Fibroblast of skin of left quadriceps (primary cell): ENCODE measurements at regions not wholly inside any gene's neighbourhood (a gene's known extent, or its start where the extent isn't known, plus 50 kb on each side); places are given as distances from the start of the nearest gene placed in this dataset.

ENCODE experiments used
- DNase-seq, 2 experiments: peaks; one replicate each; pipeline ENCODE4 v3.0.0-alpha.2; 2013; ENCODE audit warnings: low read depth in 2 of 2

DNA sequence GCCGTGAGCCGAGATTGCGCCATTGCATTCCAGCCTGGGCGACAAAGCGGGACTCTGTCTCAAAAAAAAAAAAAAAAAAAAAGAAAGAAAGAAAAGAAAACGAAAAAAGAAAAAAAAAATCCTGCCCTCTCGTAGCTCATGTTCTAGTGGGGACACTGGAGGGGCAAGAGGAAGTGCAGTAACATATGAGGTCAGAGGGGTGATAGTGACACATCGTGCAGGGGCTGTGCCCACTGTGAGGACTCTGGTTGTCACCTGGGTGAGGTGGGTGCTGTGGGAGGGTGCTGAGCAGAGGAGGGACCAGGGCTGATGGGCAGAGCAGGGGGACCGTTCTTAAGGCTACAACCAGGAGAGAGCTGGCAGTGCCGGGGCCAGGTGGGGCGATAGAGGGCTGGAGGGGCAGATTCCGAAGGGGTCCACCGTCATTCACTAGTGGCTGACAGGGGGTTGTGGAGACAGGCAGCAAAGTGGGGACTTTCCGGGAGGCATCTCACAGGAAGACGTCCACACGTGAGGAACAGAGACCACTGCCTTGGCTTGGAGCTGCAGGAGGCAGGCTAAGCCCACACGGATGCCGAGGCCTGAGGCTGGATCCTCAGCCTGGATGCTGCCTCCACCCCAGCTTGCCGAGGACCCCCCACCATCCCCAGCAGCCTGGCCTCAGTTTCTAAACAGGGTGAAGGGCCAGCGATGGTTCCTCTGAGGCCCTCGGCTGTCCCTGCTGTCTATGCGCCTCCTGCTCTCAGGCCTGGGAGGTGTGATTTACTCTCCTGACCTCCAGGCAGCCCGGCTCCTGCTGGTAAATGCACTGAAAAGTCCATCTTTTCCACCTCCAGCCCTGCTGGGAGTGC is 154.3 kb upstream of the IQSEC1 start:
- no peak for DNase-seq

DNA sequence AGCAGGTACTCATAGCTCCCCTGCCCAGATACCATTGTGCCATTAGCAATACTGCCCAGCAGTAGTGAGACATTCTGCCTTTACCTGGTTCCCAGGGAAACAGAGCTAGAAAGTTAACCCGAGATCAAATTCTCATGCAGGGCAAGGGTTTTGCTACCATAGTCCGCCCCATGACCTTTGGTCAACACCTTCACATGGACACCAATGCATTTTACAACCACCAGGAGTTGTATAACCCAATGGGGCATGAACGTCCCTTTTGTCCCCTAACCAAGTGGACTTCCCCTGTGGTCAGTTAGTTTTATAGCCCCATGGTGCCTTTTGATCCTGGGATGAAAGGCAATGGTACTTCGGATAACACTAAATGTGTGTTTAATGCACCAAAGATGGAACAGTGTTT is 151.7 kb upstream of the IQSEC1 start:
- DNase-seq, result no peak

DNA sequence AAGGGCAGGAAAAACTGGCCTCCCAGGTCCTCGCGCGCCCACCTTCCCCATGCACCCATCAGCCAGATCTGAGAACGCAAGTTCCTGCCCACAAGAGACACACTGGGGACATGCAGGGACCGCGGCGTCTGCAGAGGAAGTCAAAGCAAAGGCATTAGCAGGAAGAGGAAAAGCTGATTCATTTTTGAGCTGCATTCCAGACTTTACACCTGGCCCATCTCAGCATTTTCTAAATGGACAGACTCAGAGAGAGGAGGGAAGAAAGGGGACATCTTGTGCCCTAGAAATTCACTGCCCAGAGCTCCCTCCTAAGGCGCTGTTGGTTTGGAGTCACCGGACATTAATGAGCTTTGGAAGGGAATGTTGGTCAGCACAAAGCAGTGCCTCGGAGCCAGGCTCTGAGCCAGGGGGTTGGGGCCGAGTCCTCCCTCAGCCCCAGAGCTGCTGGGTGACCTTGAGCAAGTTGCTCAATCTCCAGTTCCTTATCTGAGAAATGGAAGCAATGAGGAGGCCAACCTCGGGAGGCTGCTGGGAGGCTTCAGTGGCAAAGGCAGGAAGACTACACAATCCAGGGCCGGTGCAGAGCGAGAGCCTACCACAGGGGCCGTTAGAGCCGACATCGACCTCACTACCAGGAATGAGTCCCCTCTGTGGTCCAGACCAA is 150.5 kb upstream of the IQSEC1 start:
- no peak for DNase-seq

DNA sequence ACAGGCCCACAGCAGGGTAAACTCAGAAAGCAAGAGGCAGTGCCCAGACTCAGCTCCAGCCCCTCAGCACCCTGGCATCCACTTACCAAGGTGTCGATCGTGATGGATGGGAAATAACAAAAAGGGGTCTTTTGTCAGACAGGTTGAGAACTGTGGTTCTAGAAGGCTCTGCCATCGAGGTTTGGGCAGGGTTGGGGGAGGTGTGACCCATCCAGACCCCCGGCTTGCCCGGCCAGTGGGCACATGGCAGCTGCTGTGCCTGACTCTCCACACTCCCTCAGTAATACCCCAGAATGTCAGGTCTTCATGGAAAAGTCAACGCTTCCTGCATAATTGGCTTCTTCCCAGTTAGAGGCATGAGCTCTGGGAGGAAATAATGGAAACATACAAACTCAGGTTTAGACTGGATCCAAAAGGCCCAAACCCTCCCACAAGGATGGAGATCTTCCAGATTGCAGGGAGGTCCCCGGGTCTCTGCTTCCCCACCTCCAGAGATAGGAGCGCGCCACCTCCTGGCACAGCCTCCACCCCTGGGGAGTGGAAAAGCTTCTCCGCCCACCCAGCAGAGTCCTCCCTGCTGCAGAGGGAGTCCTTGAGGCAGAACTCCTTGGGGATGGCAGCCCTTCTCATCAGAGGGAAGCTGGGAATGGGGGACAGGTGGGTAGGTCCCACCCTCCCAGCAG is 149.8 kb upstream of the IQSEC1 start:
- no peak for DNase-seq

DNA sequence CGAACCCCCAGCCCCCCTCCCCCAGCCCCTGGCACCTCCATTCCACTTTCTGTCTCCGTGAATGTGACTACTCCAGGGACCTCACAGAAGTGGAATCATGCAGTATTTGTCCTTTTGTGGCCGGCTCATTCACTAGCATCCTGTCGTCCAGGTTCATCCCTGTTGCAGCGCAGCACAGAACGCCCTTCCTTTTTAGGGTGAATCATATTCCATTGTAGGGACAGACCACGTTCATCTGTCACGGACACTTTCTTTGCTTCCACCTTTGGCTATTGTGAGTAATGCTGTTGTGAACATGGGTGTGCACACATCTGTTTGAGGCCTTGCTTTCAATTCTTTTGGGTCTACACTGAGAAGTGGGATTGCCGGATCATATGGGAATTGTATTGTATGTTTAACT is 148.9 kb upstream of the IQSEC1 start:
- DNase-seq, result no peak

DNA sequence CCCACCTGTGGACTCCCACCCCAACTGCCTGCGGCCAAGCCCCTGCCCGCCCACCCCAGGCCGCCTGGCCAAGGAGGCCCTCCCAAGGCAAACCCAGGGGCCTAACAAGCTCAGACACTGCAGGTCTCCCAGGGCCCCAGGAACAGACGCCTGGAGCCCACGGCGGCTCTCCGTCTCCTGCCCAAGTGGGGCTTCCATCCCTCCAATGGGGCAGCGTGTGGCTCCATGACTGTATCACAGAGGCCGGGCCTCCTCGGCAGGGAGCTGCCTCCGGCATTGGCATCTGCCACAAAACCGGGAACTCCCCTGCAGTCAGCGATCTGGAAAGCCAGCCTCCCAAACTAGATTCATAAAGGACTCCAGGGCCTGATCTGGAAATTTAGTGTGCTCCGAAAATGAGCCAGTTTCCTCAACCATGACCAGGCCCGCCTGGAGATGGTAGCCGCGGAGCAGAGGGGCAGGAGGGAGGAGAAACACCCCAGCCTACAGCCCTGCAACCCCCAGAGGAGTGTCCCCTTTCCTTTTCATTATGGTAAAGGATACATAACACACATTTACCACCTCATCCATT is 148.3 kb upstream of the IQSEC1 start:
- no peak for DNase-seq

DNA sequence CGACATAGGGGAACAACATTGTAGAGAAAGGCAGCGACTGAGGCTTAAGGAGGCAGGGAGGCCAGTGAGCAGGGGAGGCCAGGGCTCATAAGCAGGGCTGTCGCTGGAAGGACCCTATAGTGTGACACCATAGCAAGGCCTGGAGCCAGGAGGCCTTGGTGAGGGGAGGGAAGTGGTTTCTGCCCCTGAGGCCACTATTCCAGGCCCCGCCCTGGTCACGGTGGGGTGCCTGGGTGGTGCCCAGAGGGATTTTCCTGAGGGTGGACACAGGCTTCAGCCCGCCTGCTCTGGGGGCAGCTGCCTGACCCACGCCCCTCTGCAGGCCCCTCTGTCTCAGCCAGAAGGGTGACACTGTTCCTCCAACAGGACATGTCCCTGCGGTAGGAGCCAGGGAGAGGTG is 147.8 kb upstream of the IQSEC1 start:
- no peak for DNase-seq

DNA sequence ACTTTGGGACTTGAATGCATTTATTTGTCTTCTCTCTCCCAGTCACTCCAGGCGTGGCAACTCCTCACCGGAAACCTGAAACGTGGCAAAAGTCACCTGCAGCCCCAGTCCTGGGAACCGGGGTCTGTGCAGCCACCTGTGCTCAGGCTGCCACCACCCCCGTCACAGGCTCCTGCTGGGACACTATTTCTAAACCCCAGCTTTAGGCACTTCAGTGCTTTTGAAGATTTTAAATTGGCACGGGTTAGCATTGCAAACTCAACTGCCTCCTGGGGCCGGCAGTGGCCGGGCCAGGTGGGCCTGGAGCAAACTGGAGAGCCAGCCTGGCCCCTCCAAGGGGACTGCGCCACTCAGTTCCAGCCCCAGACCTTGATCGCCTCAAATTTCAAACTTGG is 146.7 kb upstream of the IQSEC1 start:
- DNase-seq, result no peak

DNA sequence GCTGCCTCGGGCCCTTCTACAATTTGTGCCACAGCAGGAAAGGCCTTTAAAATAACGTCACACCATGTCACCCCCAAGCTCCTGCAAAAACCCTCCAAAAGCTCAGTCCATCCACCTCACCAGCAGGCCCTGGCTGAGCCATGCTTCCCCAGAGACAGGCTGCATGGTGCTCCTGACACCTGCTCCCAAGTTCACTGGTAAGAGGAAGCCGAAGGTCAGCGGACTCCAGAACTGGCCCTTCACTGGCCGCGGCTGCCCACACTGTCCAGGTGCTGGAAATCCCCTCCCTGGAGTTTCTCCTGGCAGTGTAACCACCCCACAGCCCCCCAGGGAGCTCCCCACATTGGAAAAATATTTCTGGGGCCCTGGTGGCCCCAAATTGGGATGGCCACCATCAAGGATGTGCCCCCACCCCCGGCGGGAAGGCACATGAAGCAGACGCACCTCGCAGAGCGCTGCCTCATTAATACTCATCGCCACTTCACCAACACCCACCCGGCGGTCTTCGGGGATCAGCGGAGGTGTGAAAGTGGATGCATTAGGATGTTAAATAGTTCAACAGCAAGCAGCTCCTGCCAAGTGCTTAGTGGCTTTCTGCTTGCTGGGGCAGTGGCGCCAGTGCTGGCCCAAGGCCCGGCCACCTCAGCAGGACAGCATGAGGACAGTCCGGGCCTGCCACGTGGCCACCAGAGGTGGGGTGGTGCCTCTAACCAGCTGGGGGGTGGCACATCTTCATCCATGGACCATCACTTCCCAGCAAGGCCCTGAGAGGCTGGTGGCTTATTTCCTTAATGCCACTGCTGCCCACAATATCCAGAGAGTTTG is 146.1 kb upstream of the IQSEC1 start:
- DNase-seq, result no peak

DNA sequence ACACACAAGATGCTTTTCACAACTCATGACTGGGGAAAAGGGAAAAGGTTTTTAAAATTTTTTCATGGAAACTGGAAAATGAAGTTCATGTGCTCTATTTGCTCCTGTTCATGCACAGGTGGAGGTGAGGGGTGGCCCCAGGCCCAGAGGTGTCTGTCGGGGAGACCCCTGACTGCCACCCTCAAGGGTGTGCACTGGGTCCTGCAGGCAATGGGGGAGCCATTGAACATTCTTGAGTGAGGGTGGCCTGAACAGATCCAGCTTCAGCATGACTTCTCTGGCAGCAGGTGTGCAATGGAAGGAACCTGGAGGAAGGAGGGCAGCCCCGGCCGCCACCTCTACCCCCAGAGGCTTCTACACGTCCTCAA is 145.3 kb upstream of the IQSEC1 start:
- no peak for DNase-seq

DNA sequence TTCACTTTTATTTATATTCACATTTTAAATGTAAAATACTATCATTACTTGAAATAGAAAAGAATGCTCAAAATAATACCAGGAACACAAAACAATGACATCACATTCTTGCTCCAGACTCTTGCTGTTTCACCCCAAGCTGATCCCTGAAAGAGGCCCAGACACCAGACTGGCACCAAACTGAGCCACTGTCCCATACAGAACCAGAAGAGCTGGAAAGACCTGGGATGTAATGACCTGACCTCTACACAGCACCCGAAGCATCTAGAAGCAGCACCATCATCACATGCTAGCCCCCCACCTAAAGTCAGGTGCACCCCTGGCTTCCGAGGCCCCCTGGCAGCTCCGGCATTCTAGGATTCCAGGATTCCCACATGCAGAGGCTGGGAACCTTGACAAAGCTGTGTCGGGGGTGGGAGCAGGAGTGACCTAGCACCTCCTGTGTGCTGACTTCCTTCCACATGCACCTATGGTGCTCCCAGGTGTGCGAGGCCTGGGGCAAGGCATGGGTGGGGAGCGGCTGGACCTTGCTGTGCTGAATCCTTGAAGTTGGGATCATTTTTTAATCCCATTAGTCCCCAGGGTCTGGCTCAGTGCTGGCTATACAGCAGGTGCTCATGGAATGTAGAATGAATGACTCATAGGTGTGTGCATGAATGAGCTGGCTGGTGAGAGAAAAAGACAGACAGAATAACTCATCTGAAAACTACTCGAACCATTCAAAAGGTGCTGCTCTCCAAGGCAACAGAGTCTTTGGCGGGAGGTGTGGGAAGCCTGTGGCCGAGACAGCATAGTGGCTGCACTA is 144.7 kb upstream of the IQSEC1 start:
- no peak for DNase-seq

DNA sequence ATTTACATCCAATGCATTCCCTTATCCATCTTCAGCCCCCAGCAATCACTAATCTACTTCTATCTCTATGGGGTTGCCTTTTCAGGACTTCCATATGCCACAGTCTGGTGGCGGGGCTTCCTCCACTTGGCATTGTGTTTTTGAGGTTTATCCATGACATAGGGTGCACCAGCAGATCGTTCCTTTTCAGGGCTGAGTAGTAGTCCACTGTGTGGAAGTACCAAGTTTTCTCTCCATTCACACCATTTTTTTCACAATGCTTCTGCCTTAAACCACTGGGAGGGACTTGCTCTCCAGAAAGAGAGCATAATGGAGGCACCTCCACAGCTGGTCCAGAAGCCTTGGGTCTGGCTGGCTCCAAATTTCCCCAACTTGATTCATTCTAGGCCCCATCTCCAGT is 144.0 kb upstream of the IQSEC1 start:
- no peak for DNase-seq

DNA sequence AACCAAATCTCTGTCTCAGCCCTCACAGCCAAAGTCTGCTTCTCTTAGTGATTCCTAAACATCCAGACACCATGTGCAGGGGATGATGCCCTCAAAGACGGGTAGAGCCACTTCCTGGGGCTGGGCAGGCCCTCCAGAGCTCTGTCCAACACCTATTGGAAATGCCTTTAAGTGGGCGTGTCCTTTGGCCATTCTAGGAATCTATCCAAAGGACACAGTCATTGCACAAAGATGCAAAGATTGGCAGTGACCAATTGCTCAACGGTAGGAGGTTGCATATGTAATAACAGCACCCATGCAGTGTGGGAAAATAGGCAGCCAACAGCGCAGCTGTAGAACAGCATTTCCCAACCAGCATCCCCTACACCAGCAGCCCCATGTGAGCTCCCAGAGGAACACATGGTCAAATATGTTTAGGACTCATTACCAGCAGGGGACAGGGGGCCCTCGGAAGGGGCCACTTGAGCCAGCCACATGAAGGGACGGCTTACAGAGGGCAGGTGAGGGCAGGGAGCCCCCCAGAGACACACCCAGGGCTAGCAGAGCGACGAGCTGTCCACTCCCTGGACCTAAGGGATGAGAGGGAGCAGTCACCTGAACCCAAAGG is 142.8 kb upstream of the IQSEC1 start:
- DNase-seq, result peak in 1 of 2 experiments; percentile 4

DNA sequence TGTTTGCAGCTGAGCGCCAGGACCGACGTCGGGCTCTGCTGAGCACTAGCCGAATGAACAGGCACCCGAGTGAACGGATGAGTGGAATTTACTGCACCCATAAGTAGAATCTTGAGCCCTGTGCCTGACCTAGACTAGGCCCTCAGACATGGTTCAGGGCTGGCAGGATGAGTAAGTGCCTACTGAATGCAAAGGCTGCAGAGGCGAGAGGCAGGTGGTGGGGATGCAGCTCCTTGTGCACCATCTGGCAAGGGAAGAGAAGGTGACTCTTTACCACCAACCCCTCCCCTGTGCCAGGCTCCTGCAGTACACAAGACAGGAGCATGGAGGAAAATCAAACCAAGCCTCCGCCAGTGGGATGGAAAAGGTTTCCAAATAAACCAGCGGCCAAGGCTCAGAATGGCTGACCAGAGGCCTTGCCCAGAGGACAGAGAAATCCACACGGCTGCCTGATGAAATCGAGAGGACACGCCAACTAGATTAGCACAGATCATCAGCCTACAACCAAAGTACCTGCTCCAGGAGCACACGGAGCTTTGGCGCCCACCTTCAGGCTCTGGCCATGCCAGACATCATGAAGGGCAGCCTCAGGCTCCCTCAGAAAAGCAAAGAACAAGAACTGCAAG is 141.7 kb upstream of the IQSEC1 start:
- DNase-seq, result no peak

DNA sequence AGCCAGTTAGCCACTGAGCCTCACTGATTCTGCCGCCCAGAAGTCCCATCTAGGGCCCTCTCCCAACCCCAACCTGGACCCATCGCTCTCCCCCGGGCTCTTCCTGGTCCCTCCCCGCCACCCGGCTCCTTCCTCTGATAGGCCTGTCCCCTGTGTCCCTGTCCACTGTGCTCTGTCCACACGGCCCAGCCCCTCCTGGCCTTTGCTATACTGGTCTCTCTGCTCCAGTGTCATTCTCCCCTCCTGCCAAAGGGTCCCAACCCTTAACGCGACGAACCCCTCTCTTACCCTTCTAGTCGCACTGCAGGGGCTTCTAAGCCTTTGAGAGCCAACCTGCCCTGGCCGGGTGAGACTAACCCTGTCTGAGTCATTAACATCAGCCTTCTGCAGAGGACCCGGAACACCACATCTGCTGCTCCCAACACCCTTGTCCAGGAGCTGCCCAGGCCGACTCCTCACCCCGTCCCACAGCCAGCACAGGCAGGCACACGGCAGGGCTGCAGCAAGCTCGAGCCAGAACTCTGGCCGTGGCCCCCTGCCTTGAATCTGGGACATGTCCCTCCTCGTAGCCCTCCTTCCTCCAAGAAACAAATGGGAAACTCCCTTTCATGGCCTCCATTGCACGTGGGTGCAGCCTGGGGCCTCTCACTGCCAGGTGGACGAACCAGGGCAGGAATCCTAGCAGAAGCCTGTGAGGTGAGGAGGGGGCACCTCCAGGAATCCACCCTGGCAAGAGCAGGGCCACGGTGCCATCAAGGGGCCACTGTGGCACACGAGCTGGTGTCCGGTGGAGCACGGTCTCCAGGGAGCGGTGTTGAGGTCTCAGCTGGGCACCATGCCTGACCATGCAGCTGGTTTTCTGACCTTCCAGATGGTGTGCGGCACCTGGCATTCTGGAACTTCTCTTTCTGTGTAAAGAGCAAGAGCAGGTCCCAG is 140.9 kb upstream of the IQSEC1 start:
- no peak for DNase-seq

DNA sequence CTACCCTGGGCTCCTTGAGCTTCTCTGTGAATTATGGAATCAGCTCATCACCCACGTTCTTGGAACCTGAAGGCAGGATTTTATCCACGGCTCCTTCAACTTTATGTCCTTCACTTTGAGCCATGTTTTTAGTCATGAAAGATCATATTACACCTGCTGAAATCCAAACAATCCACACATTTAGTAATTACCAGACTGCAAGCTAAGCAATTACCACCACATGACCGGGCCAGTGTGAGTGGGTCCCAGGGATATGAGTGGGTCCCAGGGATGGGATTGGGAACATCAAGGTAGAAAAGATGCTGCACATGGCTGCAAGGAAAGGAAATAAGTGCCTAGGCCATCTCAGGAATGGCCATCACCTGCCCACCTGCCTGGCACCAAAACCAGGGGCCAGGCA is 140.3 kb upstream of the IQSEC1 start:
- no peak for DNase-seq

DNA sequence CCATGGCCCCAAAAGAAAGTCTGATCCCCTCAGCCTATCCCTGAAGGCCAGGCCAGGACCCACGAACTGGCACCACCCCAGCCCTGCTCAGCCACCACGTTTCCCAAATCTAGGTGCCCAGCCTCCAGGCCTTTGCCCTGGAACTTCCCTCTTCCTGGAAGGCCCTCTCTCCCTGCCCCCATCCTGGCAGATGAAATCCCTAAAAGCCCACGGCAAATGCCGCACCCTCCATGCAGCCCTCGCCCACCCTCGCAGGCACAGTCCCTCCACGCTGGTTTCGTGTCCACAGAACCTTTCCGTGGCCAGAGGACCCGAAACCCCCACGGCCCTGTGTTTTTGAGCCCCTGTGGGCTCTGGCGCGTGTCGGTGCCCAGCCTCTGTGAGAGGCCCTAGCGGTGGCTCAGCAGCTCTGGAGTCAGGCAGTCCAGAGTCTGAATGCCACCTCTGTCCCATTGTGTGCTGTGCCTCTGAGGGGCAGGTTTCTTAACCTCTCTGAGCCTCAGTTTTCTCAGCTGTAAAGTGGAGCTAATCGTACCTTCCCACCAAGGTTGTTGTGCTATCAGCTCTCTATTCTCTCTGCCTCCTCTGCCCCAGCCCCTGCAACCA is 138.5 kb upstream of the IQSEC1 start:
- DNase-seq, result no peak

DNA sequence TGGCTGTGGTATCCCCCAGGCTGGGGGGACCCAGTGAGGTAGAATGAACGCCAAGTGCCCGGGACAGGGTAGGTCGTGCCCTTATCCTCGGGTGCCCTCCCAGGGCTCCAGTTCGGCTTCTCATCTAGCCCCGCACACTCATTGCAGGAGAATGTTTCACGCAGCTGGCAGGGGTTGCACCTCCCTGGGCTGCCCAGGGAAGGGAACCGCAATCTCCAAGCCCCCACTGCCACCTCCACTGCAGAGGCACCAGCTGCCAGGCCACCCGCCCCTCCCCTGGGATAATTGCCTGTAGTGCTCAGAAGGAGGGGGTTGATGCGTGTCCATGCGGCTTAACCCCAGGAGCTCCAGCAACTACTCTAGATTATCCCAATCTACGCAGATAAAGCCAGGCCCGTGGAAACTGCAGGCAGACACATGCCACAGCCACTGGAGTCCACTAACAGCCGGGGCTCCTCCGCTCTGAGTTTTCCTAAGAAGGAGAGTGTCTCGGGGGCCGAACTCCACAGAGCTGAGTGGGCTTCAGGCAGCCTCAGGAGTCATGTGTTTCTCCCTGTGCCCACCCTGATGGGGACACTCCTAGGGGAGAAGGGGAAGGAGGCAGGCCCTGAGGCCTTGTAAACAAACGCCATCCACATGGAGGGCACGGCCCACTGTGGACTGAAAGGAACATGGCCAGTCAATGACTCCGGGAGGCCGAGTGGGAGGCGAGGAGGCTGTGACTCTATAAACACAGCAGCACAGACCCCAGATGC is 137.2 kb upstream of the IQSEC1 start:
- no peak for DNase-seq
